K562 (cell line): ENCODE measurements at regions not wholly inside any gene's neighbourhood (a gene's known extent, or its start where the extent isn't known, plus 50 kb on each side); places are given as distances from the start of the nearest gene placed in this dataset.

Experiments
- BRD4 ChIP-seq: fragments of 200-600 bp; sonication (generic); IDR thresholded peaks from 2 replicates; pipeline ENCODE4 v1.6.1; 2017; ENCODE audit warnings: inconsistent platforms
- CHCHD3 ChIP-seq: fragments of 250-450 bp; sonication (Bioruptor Pico); IDR thresholded peaks from 2 replicates; pipeline ENCODE4 v2.1.2; 2022; ENCODE audit warnings: mild to moderate bottlenecking
- CREBBP ChIP-seq: IDR thresholded peaks from one replicate; pipeline ENCODE4 v1.6.1; 2012; ENCODE audit warnings: low read depth, mild to moderate bottlenecking, control low read depth, inconsistent platforms, low read length
- DPF2 ChIP-seq: fragments of 450-650 bp; IDR thresholded peaks from 2 replicates; pipeline ENCODE4 v1.6.1; 2016
- ELF4 ChIP-seq: fragments of 450-650 bp; formaldehyde crosslinking; IDR thresholded peaks from 2 replicates; pipeline ENCODE4 v1.4.0; 2022; ENCODE audit warnings: missing genetic modification characterization
- NFIC ChIP-seq: fragments of 450-650 bp; IDR thresholded peaks from 2 replicates; pipeline ENCODE4 v1.6.1; 2017; ENCODE audit warnings: mild to moderate bottlenecking, inconsistent platforms
- NFRKB ChIP-seq: fragments of 450-650 bp; IDR thresholded peaks from 2 replicates; pipeline ENCODE4 v1.6.1; 2016; ENCODE audit warnings: low read depth
- POLR2A ChIP-seq: fragments of 450-650 bp; conservative IDR thresholded peaks from 2 replicates; pipeline ENCODE4 v1.6.1; 2016
- RFX5 ChIP-seq: IDR thresholded peaks from 2 replicates; pipeline ENCODE4 v1.6.1; 2011; ENCODE audit warnings: low read depth, mild to moderate bottlenecking, improper control_type of control experiment, low read length
- TF ChIP-seq, protein P1 (sequence below): fragments of 450-650 bp; formaldehyde crosslinking; IDR thresholded peaks from 2 replicates; pipeline ENCODE4 v1.4.0; 2022; ENCODE audit warnings: mild to moderate bottlenecking, moderate library complexity
- TF ChIP-seq, protein P2 (sequence below): sonication (generic); formaldehyde crosslinking; IDR thresholded peaks from 2 replicates; pipeline ENCODE4 v1.9.0; 2022; ENCODE audit warnings: mild to moderate bottlenecking, missing genetic modification reagents
- TF ChIP-seq, protein P3 (sequence below): fragments of 250-450 bp; sonication (Bioruptor Pico); IDR thresholded peaks from 2 replicates; pipeline ENCODE4 v1.9.0; 2021; ENCODE audit warnings: mild to moderate bottlenecking, inconsistent platforms
- TF ChIP-seq, protein P4 (sequence below), 3 experiments: IDR thresholded peaks in 2 of 3; conservative IDR thresholded peaks in 1 of 3; 2 replicates each; pipeline ENCODE4 v1.5.1; 2011 to 2012; ENCODE audit warnings: low read length in 3 of 3, mild to moderate bottlenecking in 3 of 3, control low read depth in 2 of 3, improper control_type of control experiment in 1 of 3, inconsistent platforms in 1 of 3, low read depth in 1 of 3, mixed read lengths in 1 of 3, moderate library complexity in 1 of 3; ENCODE audit not compliant: insufficient read depth in 2 of 3

DNA sequence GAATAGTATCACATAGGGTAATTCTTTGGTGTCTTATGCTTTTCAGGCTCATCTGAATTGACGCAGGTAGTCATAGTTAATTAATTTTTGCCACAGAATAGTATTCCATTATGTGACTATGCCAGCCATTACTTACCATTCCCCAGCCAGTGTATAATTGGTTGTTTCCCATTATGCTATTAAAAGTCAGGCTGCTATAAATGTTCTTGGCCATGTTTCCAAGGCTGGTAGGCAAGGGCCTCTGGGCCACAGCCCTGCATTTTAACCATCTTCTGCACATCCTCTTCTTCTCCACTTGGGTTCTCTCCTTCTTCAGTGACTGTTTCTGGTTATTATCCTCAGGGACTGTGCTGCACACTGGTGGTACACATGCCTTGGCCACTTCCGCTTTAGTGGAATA lies 190.9 kb downstream of the ADAMTS15 start:
- TF ChIP-seq NFRKB (no peak), BRD4 (no peak), DPF2 (no peak), RFX5 (no peak), ELF4 (CRISPR knock-in tag) (no peak), CREBBP (no peak), NFIC (no peak), CHCHD3 (CRISPR knock-in tag) (no peak), POLR2A (no peak)
- TF ChIP-seq, protein P1, sequence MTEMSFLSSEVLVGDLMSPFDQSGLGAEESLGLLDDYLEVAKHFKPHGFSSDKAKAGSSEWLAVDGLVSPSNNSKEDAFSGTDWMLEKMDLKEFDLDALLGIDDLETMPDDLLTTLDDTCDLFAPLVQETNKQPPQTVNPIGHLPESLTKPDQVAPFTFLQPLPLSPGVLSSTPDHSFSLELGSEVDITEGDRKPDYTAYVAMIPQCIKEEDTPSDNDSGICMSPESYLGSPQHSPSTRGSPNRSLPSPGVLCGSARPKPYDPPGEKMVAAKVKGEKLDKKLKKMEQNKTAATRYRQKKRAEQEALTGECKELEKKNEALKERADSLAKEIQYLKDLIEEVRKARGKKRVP = no peak
- TF ChIP-seq, protein P2, sequence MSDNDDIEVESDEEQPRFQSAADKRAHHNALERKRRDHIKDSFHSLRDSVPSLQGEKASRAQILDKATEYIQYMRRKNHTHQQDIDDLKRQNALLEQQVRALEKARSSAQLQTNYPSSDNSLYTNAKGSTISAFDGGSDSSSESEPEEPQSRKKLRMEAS (CRISPR knock-in tag) = no peak
- TF ChIP-seq, protein P3, sequence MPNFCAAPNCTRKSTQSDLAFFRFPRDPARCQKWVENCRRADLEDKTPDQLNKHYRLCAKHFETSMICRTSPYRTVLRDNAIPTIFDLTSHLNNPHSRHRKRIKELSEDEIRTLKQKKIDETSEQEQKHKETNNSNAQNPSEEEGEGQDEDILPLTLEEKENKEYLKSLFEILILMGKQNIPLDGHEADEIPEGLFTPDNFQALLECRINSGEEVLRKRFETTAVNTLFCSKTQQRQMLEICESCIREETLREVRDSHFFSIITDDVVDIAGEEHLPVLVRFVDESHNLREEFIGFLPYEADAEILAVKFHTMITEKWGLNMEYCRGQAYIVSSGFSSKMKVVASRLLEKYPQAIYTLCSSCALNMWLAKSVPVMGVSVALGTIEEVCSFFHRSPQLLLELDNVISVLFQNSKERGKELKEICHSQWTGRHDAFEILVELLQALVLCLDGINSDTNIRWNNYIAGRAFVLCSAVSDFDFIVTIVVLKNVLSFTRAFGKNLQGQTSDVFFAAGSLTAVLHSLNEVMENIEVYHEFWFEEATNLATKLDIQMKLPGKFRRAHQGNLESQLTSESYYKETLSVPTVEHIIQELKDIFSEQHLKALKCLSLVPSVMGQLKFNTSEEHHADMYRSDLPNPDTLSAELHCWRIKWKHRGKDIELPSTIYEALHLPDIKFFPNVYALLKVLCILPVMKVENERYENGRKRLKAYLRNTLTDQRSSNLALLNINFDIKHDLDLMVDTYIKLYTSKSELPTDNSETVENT (CRISPR knock-in tag) = no peak
- TF ChIP-seq, protein P4, sequence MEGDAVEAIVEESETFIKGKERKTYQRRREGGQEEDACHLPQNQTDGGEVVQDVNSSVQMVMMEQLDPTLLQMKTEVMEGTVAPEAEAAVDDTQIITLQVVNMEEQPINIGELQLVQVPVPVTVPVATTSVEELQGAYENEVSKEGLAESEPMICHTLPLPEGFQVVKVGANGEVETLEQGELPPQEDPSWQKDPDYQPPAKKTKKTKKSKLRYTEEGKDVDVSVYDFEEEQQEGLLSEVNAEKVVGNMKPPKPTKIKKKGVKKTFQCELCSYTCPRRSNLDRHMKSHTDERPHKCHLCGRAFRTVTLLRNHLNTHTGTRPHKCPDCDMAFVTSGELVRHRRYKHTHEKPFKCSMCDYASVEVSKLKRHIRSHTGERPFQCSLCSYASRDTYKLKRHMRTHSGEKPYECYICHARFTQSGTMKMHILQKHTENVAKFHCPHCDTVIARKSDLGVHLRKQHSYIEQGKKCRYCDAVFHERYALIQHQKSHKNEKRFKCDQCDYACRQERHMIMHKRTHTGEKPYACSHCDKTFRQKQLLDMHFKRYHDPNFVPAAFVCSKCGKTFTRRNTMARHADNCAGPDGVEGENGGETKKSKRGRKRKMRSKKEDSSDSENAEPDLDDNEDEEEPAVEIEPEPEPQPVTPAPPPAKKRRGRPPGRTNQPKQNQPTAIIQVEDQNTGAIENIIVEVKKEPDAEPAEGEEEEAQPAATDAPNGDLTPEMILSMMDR (IDR thresholded peaks at IDR 0.05 in 2 of 3, conservative IDR thresholded peaks at IDR 0.05 in 1 of 3; ENCODE audit: insufficient read depth in 2 of 3, low read depth in 1 of 3, low read length in 3 of 3) = no peak
